ENCODE measurements at regions not wholly inside any gene's neighbourhood (a gene's known extent, or its start where the extent isn't known, plus 50 kb on each side); places are given as distances from the start of the nearest gene placed in this dataset.

GRCh38 chr5:38737976-38738375 is 107.8 kb upstream of the OSMR start:
- H3K36me3 Mint-ChIP-seq (ENCODE audit: insufficient read depth in 1 of 3, low read depth in 3 of 3) = peaks cover 2 to 5% (median 3%) of the 10 kb centered on the region in 3 experiments; a peak in 5 of 7 replicates
- Histone ChIP-seq H4K91ac (ENCODE audit: insufficient read length, low read depth, low read length) (no peak overlapping the region), H4K20me1 (ENCODE audit: control insufficient read depth, insufficient read depth, insufficient read length) (no peaks in the 10 kb centered on the region), H3K9me3 (ENCODE audit: control insufficient read depth, low read depth, low read length) (no peaks in the 10 kb centered on the region), H3K23ac (ENCODE audit: insufficient read length, low read depth, low read length) (no peak overlapping the region), H3K79me2 (ENCODE audit: insufficient read depth, low read length) (no peaks in the 10 kb centered on the region; the same call in 1 of the 2 replicates), H3K23me2 (ENCODE audit: insufficient read length, low read depth, low read length, poor library complexity, severe bottlenecking) (no peaks in the 10 kb centered on the region), H3K9ac (ENCODE audit: extremely low read depth, insufficient read length, low read length) (no peak overlapping the region), H3K4me1 (ENCODE audit: insufficient read depth, low read length) (no peaks in the 10 kb centered on the region), H2BK120ac (ENCODE audit: low read depth, low read length, poor library complexity, severe bottlenecking) (no peak overlapping the region), H3K27ac (ENCODE audit: insufficient read length, low read depth, low read length) (no peak overlapping the region), H3K4ac (ENCODE audit: low read depth, low read length) (no peak overlapping the region), H3K79me1 (ENCODE audit: insufficient read depth, low read depth, low read length, poor library complexity, severe bottlenecking) (no peaks in the 10 kb centered on the region), H3K14ac (ENCODE audit: insufficient read depth, low read length) (no peak overlapping the region), H4K8ac (replicated peaks; ENCODE audit: insufficient read length, low read depth, low read length) (no peak overlapping the region), H3K4me2 (ENCODE audit: insufficient read depth, insufficient read length, low read length) (no peak overlapping the region), H2AK5ac (ENCODE audit: insufficient read length, low read length) (no peak overlapping the region), H3K18ac (ENCODE audit: insufficient read length, low read depth, low read length) (no peak overlapping the region), H2BK20ac (ENCODE audit: low read depth, low read length, poor library complexity, severe bottlenecking) (no peak overlapping the region), H2AFZ (ENCODE audit: low read length) (no peak overlapping the region), H2BK15ac (ENCODE audit: low read depth, low read length) (no peak overlapping the region), H3K27me3 (ENCODE audit: insufficient read depth, low read length) (no peaks in the 10 kb centered on the region), H2BK5ac (ENCODE audit: insufficient read length, low read length) (no peak overlapping the region), H4K5ac (ENCODE audit: insufficient read length, low read depth, low read length) (no peak overlapping the region), H2BK12ac (ENCODE audit: insufficient read length, low read depth, low read length) (no peak overlapping the region), H3K56ac (ENCODE audit: insufficient read length, low read depth, low read length) (no peak overlapping the region), H3T11ph (ENCODE audit: low read length) (no peak overlapping the region)
- peaks cover 5% of the 10 kb centered on the region in 2 experiments for H3K4me1 Mint-ChIP-seq
- WGBS (ENCODE audit: extremely low coverage, insufficient read length, low lambda C conversion rate) = no CpG with 5 or more reads among the region's 6 CpGs
- no peak overlapping the region for H3K27ac Mint-ChIP-seq
- no peak for TF ChIP-seq CTCF (conservative IDR thresholded peaks at IDR 0.05)
- peaks cover 5 to 6% of the 10 kb centered on the region in 2 experiments for H3K9me3 Mint-ChIP-seq
- H3K4me3 Mint-ChIP-seq = no peak overlapping the region
- no peaks in the 10 kb centered on the region for H3K27me3 Mint-ChIP-seq (ENCODE audit: low read depth)
- DNase-seq = no peak

Measured in H9 (cell line).